Coronary artery (tissue), 2 donors: ENCODE measurements at regions not wholly inside any gene's neighbourhood (a gene's known extent, or its start where the extent isn't known, plus 50 kb on each side); places are given as distances from the start of the nearest gene placed in this dataset.
"Not testable (repeated sequence)": the region's sequence is repeated elsewhere in the genome, so short reads cannot be mapped to it uniquely, and the experiment has no call there.

Experiments used
- DNase-seq: peaks from one replicate; pipeline ENCODE4 v3.0.0-alpha.2; 2017; ENCODE audit warnings: low spot score
- H3K27ac ChIP-seq, 2 donors: fragments of 200-600 bp; sonication (generic); one replicate each; pipeline ENCODE4 v1.5.1; 2016 to 2019
- H3K4me3 ChIP-seq: fragments of 200-600 bp; sonication (generic); 2 replicates; pipeline ENCODE4 v1.5.1; 2016; ENCODE audit warnings: mild to moderate bottlenecking, moderate library complexity
- TF ChIP-seq, protein P1 (sequence below): fragments of 200-600 bp; sonication (generic); IDR thresholded peaks from one replicate; pipeline ENCODE4 v1.5.1; 2019; ENCODE audit warnings: antibody characterized with exemption

DNA sequence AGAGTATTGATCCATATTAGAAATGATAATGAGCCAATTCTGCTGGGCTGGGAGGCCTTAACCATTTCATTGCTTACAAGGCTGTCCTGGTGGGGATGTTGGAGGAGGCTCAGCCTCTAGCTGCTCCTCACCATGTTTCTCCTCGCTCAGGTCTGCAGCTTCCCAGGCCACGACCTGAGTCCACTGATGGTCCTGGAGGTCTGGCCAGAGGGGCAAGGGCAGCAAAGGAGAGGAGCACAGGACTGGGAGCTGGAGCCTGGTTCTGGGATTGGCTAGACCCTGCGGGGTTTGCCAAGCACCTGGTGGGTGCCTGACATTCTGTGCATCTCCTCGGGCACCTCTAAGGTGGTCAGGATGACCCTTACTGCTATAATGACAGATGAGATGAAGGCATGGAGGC is 92.6 kb downstream of the KIF26A start:
- H3K27ac ChIP-seq = no peak overlapping the region
- no peak overlapping the region for H3K4me3 ChIP-seq
- no peak for DNase-seq
- TF ChIP-seq, protein P1, sequence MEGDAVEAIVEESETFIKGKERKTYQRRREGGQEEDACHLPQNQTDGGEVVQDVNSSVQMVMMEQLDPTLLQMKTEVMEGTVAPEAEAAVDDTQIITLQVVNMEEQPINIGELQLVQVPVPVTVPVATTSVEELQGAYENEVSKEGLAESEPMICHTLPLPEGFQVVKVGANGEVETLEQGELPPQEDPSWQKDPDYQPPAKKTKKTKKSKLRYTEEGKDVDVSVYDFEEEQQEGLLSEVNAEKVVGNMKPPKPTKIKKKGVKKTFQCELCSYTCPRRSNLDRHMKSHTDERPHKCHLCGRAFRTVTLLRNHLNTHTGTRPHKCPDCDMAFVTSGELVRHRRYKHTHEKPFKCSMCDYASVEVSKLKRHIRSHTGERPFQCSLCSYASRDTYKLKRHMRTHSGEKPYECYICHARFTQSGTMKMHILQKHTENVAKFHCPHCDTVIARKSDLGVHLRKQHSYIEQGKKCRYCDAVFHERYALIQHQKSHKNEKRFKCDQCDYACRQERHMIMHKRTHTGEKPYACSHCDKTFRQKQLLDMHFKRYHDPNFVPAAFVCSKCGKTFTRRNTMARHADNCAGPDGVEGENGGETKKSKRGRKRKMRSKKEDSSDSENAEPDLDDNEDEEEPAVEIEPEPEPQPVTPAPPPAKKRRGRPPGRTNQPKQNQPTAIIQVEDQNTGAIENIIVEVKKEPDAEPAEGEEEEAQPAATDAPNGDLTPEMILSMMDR = no peak

GRCh38 chr14:104232070-104232484 is 93.7 kb downstream of the KIF26A start:
- no peak for DNase-seq
- H3K27ac ChIP-seq = no peak overlapping the region
- no peak overlapping the region for H3K4me3 ChIP-seq
- TF ChIP-seq, protein P1 = no peak

DNA sequence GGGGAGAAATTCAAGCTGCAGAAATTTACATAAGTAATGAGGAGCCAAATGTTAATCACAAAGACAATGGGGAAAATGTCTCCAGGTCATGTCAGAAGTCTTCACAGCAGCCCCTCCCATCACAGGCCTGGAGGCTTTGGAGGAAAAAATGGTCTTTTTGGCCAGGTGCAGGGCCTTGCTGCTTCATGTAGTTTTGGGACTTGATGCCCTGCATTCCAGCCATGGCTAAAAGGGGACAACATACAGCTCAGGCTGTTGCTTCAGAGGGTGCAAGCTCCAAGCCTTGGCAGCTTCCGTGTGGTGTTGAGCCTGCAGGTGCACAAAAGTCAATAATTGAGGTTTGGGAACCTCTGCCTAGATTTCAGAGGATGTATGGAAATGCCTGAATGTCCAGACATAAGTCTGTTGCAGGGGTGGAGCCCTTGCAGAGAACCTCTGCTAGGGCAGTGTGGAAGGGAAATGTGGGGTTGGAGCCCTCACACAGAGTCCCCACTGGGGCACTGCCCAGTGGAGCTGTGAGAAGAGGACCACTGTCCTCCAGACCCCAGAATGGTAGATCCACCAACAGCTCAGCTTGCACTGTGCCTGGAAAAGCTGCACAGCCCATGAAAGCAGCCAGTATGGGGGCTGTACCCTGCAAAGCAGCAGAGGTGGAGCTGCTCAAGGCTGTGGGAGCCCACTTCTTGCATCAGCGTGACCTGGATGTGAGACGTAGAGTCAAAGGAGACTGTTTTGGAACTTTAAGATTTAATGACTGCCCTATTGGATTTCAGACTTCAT is 95.8 kb downstream of the KIF26A start:
- H3K27ac ChIP-seq, DNase-seq, H3K4me3 ChIP-seq: not testable (repeated sequence)

GRCh38 chr14:104235686-104236085 is 97.3 kb downstream of the KIF26A start:
- Histone ChIP-seq H3K27ac (no peak overlapping the region), H3K4me3 (no peak overlapping the region)
- DNase-seq = peak; percentile 36
- TF ChIP-seq, protein P1 = no peak

DNA sequence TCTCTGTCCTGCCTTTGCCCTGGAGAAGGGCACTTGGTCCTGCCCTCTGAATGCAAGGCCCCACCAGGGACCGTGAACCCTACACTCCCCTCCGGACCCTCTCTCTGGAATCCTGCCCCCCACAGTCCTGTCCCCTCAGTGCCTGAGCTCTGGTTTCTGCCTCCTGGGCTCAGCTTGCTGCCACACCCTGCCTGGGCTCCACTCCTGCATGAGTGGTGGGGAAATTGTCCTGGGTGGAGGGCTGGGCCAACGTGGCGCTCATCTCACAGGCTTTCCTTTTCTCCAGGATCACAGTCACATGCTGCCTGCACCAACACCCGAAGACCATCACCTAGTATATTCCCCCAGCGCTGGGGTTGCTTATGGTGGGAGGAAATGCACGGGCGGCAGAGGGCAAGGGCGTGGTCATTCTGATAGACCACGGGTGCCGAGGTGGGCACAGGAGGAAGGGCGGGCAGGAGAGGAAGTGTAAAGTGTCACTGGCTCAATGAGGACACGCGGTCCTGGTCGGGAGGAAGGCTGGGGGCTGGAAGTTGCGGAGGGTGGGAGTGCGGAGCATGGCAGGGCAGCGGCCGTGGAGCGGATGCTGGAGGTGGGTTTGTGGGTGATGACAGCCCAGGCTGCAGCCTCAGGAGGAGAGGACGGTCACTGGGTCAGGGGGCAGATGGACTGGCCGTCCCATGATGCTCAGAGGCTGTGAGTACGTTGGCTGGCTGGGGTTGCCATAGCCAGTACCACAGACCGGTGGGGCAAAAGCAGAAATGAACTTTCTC is 99.5 kb downstream of the KIF26A start:
- TF ChIP-seq, protein P1 = no peak
- peak; percentile 57 for DNase-seq
- Histone ChIP-seq H3K4me3 (no peak overlapping the region), H3K27ac (no peak overlapping the region)

GRCh38 chr14:104238424-104239184 is 100.2 kb downstream of the KIF26A start:
- Histone ChIP-seq H3K4me3 (no peak overlapping the region), H3K27ac (no peak overlapping the region)
- peak; percentile 43 for DNase-seq
- TF ChIP-seq, protein P1 = no peak

DNA sequence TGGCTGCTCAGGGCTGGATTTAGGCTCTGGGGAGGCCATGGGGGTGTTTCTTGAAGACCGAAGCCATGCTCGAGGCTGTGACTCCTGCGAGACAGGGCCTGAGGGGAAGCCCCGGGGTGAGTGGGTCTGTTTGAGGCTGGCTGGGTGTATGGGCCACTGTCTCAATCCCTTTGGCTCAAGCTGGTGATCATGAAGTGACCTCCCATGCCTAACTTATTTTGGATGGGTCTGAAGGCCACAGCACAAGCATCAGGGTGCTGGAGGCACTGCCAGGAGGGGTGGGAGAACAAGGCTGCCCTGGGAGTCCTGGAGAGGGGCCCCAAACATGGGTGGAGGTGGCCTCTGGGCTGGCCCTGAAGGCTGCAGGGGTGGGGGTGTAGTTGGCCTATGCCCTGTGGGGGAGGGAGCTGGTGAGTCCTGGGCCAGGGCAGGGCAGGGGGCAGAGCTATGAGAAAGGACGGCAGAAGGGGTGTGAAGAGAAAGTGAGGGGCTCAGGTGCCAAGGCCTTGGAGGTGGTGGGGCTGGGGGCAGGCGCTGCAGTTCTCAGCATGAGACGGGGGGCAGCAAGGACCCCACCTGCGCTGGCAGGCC is 100.9 kb downstream of the KIF26A start:
- H3K4me3 ChIP-seq = no peak overlapping the region
- DNase-seq = peak; percentile 62
- no peak overlapping the region for H3K27ac ChIP-seq
- TF ChIP-seq, protein P1 = no peak
